ENCODE measurements at regions not wholly inside any gene's neighbourhood (a gene's known extent, or its start where the extent isn't known, plus 50 kb on each side); places are given as distances from the start of the nearest gene placed in this dataset.

- TF ChIP-seq CTCF (IDR thresholded peaks at IDR 0.05; ENCODE audit: extremely low read depth, missing control alignments) = no peak
- DNase-seq (ENCODE audit: low spot score) = no peak
Measured at GRCh38 chr15:70461992-70462391, 301.4 kb downstream of the UACA start.

- TF ChIP-seq CTCF (IDR thresholded peaks at IDR 0.05; ENCODE audit: extremely low read depth, missing control alignments) = no peak
- no peak for DNase-seq (ENCODE audit: low spot score)
Measured at GRCh38 chr15:70461017-70461416, 302.3 kb downstream of the UACA start.

- no peak for TF ChIP-seq CTCF (IDR thresholded peaks at IDR 0.05; ENCODE audit: extremely low read depth, missing control alignments)
- no peak for DNase-seq (ENCODE audit: low spot score)
Measured at GRCh38 chr15:70459312-70459711, 304.0 kb downstream of the UACA start.

GRCh38 chr15:70453766-70454165 is 309.6 kb downstream of the UACA start:
- TF ChIP-seq CTCF (IDR thresholded peaks at IDR 0.05; ENCODE audit: extremely low read depth, missing control alignments) = no peak
- no peak for DNase-seq (ENCODE audit: low spot score)

- TF ChIP-seq CTCF (IDR thresholded peaks at IDR 0.05; ENCODE audit: extremely low read depth, missing control alignments) = no peak
- no peak for DNase-seq (ENCODE audit: low spot score)
Measured at GRCh38 chr15:70453238-70453637, 310.1 kb downstream of the UACA start.

GRCh38 chr15:70451821-70452653 is 311.3 kb downstream of the UACA start:
- TF ChIP-seq CTCF (IDR thresholded peaks at IDR 0.05; ENCODE audit: extremely low read depth, missing control alignments) = no peak
- no peak for DNase-seq (ENCODE audit: low spot score)

GRCh38 chr15:70450142-70450443 is 313.3 kb downstream of the UACA start:
- no peak for DNase-seq (ENCODE audit: low spot score)

More at GRCh38 chr15:70450142-70450443, 313.3 kb downstream of the UACA start:
- no peak for TF ChIP-seq CTCF (IDR thresholded peaks at IDR 0.05; ENCODE audit: extremely low read depth, missing control alignments)
